Spleen (tissue), 7 donors: ENCODE measurements at regions not wholly inside any gene's neighbourhood (a gene's known extent, or its start where the extent isn't known, plus 50 kb on each side); places are given as distances from the start of the nearest gene placed in this dataset.

Experiments
- CTCF ChIP-seq, 11 experiments: fragments of 200-600 bp in 7 of 11; fragments of 450-650 bp in 4 of 11; sonication (generic) in 4 of 11; IDR thresholded peaks in 8 of 11; conservative IDR thresholded peaks in 3 of 11; 1 replicate in 7 of 11; 2 replicates in 4 of 11; pipeline versions ENCODE4 v1.4.0 to v1.8.0; 2016 to 2021; ENCODE audit warnings: antibody characterized with exemption in 11 of 11, inconsistent platforms in 4 of 11, mild to moderate bottlenecking in 1 of 11
- POLR2A ChIP-seq, 3 donors: fragments of 450-650 bp; IDR thresholded peaks; one replicate each; pipeline ENCODE4 v1.5.1; 2017; ENCODE audit warnings: antibody characterized with exemption in 3 of 3, mild to moderate bottlenecking in 1 of 3
- donor health status: DM: no; HTN: no; CAD: no; lungs with moderate emphysema.
- donor health status: DM: no; HTN: no; CAD: no.
- donor health status: DM: no; HTN: no; CAD: no.

GRCh38 chr2:156037482-156037881 lies 295.0 kb downstream of the NR4A2 start:
- TF ChIP-seq POLR2A (IDR thresholded peaks at IDR 0.05) (no peak), CTCF (IDR thresholded peaks at IDR 0.05 in 8 of 11, conservative IDR thresholded peaks at IDR 0.05 in 3 of 11) (no peak)
